NCI-H2196 treated with DMSO at 0.1 percent for 48 hours (cell line): ENCODE measurements at regions not wholly inside any gene's neighbourhood (a gene's known extent, or its start where the extent isn't known, plus 50 kb on each side); places are given as distances from the start of the nearest gene placed in this dataset.
"Not testable (repeated sequence)": the region's sequence is repeated elsewhere in the genome, so short reads cannot be mapped to it uniquely, and the experiment has no call there.

Experiments used
- DNase-seq: peaks from one replicate; lab custom pipeline; 2025; ENCODE audit not compliant: unreplicated experiment; lab: John Stamatoyannopoulos, UW

DNA sequence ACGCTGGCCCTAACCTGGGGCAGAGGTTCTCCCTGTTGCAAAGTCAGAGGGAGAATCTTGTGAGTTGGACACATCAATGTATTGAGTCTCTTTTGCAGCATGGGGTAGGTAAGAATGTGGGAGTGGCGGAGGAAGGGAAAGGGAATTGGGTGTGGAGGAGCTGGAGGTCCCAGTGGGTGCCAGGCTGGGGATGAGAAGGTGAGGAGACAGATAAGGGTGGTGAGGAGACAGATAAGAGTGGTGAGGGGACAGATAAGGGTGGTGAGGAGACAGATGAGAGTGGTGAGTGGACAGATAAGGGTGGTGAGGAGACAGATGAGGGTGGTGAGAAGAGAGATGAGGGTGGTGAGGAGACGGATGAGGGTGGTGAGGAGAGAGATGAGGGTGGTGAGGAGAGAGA is 72.9 kb upstream of the SFSWAP start:
- DNase-seq = no peak

- no peak for DNase-seq
Measured at GRCh38 chr12:131639270-131639940, 71.5 kb upstream of the SFSWAP start.

GRCh38 chr12:131640525-131640924 is 70.4 kb upstream of the SFSWAP start:
- no peak for DNase-seq

GRCh38 chr12:131641315-131641714 is 69.6 kb upstream of the SFSWAP start:
- DNase-seq = no peak

DNA sequence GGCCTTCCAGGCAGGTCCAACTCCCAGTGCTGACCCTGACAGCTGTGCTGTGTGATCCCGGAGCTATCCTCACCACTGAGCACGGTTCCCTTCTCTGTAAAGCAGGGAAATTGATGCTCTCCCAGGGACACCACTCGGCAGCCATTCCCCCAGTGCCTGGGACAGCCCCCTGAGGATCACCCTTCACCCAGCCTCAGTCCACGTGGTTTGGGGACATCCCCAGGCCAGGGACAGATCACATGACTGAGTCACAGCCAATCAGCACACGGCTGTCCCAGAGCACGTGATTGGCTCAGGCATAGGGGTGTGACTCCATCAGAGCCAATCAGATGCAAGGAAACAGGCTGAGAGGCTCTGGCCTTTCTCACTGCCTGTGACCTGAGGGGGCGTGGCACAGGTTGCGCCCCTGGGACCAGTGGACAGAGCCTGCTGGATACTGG is 68.8 kb upstream of the SFSWAP start:
- no peak for DNase-seq

GRCh38 chr12:131642771-131643170 is 68.1 kb upstream of the SFSWAP start:
- no peak for DNase-seq

DNA sequence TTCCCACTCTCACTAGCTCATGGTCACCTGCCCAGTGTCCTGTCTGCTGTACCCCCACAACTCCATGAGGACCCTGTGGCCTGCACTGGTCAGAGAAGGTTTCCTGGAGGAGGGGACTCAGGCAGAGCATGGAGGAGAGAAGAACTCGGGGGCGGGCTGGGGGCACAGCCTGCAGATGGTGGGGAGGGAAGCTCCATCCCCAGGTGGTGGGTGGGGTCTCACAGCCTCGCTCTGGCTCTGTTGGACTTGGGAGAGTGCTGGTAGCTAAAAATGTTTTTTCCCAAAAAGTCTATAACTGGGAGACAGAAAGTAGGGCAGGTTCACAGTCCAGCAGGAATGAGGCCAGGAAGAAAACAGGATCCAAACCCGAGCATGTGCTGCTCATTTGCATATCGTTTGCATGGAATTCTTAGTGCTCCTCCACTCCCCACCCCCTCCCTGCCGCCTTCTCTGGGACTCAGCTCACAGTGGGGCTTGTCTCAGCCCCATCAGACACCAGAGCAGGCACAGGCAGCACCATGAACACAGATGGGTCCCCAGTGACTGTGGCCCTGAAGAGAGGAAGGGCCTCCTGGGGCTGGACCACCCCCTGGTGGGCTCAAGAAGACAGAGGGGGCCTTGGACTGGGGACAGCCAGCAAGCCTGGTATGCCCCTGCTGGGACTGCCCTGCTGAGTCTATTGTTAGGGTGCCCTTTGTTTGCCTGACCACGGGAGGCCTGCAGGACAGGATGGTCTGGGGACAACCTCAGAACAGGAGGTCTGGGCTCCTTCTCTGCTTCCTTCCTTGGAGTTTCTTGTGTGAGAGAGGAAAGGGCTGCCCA is 67.0 kb upstream of the SFSWAP start:
- DNase-seq = no peak

GRCh38 chr12:131644481-131644880 is 66.4 kb upstream of the SFSWAP start:
- no peak for DNase-seq

- not testable (repeated sequence) for DNase-seq
Measured at GRCh38 chr12:131644917-131645316, 66.0 kb upstream of the SFSWAP start.

DNA sequence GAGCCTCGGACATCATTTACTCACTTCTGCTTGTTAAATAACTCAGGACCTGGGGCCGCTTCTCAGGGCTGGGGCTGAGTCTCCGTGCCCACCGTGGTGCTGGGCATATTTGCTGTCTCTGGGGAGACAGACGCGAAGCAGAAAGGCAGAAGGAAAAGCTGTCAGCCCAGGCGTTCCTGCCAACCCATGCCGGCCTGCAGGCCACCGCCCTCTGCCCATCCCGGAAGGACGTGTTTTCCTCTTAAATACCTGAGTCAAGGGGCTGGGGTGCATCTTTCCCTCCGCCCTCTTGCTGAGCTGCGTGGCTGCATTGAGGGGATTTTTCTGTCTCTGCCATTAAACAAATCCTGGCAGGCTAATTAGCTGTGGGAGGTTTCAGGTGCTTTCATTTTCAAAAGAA is 65.3 kb upstream of the SFSWAP start:
- DNase-seq = not testable (repeated sequence)

- not testable (repeated sequence) for DNase-seq
Measured at GRCh38 chr12:131646444-131646843, 64.4 kb upstream of the SFSWAP start.

DNA sequence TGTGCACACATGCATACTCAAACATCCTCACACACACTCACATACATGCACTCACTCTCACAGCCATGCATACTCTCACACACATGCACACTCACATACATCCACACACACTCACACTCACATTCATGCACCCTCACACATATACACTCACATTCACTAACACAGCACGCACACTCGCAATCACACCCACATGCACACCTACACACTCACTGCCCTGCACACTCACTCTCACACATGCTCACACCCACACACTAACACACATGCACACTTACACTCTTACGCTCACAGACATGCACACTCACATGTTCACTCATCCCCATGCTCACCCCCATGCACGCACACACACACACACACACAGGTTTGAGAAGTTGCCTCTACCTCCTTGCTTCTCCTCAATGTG is 63.2 kb upstream of the SFSWAP start:
- no peak for DNase-seq

- DNase-seq = not testable (repeated sequence)
Measured at GRCh38 chr12:131655469-131656174, 55.3 kb upstream of the SFSWAP start.

DNA sequence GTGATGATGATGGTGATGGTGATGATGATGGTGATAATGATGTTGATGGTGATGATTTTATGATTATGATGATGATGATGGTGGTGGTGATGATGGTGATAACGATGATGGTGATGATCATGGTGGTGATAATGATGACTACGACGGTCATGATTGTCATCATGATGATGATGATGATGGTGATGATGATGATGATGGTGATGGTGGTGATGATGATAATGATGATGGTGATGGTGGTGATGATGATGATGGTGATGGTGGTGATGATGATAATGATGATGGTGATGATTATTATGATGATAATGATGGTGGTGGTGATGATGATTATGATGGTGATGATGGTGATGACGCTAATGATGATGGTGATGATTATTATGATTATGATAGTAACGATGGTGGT is 54.1 kb upstream of the SFSWAP start:
- not testable (repeated sequence) for DNase-seq

DNA sequence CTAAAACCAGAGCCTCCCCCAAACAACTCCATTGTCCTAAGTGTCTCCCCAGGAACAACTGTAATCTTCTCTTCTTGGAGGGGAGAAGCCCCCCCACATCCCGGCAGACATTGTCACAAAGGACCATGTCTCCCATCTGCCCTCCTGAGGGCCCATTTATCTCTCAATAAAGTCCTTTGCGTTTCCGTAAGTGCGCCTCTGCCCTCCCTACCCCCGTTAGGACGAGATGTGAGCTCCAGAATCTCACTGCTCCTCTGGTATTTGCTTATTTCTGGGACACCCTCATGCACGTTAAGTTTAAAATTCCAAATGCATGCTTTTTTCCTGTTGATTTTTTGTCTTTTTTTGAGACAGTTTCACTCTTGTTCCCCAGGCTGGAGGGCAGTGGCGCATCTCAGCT is 52.3 kb upstream of the SFSWAP start:
- not testable (repeated sequence) for DNase-seq

- not testable (repeated sequence) for DNase-seq
Measured at GRCh38 chr12:131659484-131659883, 51.4 kb upstream of the SFSWAP start.

- not testable (repeated sequence) for DNase-seq
Measured at GRCh38 chr12:131659976-131660375, 50.9 kb upstream of the SFSWAP start.

DNA sequence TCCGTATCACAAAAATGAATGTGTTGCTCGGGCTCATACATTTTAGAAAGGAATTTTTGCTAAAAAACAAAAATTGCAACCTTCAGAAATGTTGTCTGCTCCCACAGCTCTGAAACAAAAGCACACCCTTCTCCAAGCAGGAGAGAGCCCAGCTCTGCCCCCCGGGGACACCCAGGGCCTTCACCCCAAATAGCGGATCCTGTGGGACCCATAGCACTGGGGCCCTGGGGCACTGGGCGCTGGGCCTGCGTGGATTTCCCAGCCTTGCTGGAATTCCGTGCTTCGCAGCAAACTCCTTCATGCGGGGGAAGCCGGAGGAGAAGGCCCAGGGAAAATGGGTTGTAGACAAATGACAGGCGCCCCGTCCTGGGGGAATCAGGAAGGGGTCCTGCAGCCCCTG is 50.5 kb upstream of the SFSWAP start:
- not testable (repeated sequence) for DNase-seq
